Left forelimb (tissue), 1 donor: ENCODE measurements at regions not wholly inside any gene's neighbourhood (a gene's known extent, or its start where the extent isn't known, plus 50 kb on each side); places are given as distances from the start of the nearest gene placed in this dataset.
"Not testable (repeated sequence)": the region's sequence is repeated elsewhere in the genome, so short reads cannot be mapped to it uniquely, and the experiment has no call there.

Experiments
- DNase-seq: peaks from one replicate; pipeline ENCODE4 v3.0.0-alpha.2; 2018; ENCODE audit warnings: low spot score

DNA sequence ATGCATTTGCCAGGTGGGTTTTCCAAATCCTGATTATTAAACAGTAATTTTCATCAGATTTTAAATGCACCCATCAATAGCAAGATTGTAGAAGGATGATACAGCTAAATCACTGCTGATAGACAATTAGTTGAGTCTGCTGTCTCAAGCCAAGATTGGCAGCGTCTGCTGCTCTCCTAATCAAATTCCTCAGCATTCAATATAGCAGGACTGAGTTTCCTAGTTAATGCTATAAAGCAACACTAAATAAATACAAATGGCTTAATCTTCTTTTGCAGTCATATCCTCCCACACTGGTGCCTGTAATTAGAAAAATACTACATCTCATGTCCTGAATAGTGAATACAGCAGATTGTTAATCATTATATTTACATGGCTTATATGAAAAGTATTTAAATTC is 1028.8 kb downstream of the ADGRL2 start:
- DNase-seq = no peak

DNA sequence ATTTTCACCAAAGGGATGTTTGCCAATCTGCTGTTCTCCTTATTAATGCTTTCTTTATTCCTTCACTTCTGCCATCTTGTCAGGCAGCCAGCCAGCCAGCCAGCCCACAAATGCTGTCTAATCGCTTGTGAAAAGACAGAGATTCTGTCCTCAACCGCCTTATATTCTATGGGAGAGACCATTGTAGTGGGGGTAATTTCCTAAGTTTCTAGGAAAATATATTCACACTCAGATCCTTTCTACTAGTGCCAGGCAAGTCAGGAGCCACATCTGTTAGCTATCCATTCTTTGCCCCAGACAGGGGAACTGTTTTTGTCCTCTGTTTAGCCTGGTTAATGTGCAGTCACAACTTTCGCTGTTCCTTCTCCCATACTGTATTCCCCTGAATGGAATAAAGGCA is 1023.1 kb downstream of the ADGRL2 start:
- DNase-seq = no peak

DNA sequence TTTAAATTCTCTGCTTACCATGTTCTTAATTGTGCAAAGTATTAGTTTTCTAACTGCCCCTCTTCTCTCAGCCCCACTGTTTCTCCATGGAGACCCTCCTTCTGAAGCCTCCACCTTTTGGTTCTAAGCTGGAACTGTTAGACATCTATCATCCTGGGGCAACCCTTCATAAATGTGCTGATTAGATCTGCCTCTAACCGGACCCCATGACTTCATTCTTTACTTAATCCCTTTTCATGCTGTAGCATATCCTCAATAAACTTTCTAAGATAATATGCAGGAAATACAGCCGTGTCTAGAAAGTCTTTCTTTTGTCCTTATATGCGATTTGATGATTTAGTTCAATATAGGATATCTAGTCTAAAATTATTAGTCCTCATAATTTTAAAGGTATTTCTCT is 1020.1 kb downstream of the ADGRL2 start:
- DNase-seq = no peak

DNA sequence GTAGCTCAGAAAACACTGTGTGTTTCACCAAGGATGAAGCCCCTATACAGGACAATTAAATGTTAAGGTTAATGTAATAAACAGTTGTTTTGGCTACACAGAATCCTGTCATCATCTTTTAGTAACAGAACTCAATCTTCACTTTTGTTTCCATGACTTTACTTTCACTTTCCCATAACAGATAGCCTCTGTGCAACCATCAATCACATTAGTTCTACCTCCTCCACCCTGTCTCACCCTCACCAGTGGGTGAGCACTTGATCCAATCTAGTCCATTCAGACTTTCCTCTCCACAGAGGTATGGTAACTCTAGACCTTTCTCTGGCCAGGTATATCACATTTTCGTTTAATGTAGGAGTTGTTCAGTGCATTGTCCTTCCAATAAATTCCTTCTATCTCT is 1018.5 kb downstream of the ADGRL2 start:
- no peak for DNase-seq

DNA sequence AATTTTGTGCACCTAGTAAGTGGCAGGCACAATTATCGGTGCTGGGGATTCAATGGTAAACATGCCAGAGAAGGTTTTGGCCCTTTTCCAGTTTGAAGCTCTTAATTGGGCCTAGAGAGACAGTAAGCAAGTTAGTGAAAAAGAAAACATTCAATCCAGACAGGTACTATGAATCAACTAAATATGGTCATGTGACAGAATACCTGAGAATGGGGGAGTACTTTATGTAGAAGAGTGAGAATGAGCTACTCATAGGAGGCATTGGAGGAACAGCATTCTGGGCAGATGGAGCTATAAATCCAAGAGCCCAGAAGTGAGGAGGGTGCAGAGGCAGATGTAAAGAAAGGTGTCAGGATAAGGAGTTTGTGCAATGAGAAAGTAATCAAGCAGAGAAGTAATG is 1017.9 kb downstream of the ADGRL2 start:
- no peak for DNase-seq

DNA sequence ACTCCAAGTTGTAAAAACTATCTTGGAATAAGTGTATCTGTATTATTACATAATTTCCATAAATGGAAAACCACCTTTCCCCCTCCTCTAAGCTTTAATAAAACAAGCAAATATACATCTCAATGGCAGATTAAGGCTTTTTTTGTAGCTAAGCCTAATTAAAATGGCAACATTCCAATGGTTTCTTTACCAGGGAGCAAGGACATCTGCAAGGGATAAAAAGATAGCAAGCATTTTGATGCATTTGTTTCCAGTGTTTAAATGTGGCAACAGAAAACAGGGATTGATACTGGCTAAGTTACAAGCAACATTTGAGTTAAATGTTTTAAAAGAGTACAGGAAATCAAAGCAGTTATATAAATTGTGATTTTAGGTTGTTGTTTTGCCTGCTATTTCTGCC is 1012.7 kb downstream of the ADGRL2 start:
- DNase-seq = no peak

DNA sequence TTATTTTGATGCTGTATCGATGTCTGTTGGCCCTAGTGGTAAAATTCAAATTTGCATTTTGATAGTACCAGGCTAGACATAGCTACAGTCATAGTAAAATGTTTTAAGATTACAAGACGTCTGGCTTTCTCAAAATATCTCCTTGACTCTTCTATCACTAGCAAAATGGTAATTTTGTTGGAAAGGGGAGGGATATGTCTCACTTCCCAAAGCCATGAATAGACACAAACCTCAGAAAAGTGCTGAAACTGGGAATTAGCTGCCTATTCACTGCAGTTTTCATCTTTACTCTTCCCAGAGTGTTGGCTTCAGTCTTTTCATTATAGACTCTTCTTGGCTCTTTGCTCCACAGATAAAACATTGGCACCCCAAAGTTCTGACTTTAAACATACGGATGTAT is 1009.9 kb downstream of the ADGRL2 start:
- no peak for DNase-seq

DNA sequence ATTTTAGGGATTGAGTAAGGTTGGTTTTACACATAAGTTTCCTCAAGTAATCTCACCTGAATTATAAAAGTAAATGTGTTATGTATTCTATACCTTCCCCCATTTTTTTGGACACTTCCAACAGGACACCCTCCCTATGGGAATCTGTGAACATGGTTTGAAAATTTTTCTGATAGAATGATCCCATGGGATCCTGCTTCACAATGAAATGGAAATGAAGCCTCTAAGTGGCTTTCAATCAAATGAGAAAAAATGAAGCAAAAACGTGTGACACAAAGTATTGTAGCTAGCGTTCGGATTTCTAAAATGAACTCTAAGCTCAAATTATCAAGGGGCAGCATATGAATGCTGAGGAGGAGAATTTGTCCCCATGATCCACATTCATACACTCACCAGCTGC is 1006.8 kb downstream of the ADGRL2 start:
- no peak for DNase-seq

DNA sequence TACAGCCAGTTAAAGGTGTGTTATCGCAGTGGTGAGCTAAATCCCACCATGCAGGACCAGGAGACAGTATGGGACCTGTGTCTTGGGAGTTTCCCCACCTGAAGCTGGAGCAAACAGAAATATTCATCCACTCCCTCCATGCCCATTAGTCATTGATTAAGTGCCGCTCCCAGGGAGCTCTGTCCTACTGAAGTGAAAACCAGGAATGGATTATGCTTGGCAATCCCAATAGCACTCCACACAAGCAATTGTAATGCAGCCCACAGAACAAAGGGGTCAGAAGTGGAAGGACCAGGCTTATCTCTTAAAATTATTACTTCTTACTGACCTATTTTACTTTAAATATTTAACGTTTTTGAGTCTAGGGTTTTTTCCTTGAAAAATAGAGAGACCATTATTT is 1005.4 kb downstream of the ADGRL2 start:
- DNase-seq = no peak

DNA sequence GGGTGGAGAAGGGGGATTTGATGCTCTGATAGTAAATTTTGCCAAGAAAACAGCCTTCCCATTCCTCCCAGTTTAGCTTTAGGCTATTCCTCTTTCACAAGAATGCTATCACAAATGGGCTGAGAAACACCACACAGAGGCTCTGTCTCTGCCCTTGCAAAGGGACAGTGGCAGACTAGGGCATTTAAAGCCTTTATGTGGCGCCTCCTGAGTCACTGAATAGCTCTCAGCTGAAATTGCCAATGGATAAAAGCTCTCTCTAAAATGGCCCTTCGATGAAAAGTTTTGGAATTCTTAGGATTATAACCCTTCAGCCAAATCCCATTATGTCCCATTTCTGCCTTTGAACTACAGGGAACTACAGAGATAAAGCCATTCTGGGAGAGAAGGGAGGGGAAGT is 1000.4 kb downstream of the ADGRL2 start:
- DNase-seq = no peak

DNA sequence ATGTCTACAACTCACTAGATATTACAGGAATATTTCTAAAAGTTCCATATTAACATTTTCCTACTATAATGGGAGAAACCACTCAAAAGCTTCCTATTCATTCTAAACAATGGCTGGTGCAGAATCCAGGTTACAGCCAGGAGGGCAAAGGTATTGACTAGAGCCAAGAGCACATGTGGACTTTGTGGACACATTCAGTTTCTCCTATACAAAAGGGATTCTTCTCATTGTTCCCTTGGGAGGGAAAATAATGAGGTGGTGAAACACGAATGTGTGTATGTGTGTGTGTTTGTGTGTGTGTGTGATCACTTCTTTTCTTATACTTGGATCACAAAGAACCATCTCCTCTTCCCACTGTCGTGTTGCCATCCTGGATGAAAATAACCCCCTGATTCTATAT is 1000.0 kb downstream of the ADGRL2 start:
- no peak for DNase-seq

DNA sequence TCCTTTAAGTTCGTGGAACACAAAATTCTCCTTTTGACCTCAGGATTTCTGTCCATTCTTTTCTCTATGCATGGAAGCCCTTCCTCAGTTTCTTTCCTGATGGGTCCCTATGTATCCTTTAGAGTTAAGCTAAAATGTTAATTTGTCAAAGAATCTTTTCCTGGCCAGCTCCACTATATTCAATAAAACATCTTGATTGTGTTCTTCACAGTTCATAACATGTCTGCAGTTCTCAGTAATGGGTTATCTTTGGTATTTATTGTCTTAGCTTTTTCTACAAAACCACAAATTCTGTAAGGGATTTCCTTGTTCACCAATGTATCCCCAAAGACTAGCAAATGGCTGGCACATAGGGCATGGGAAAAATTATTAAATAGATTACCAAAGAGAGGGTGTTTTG is 998.5 kb downstream of the ADGRL2 start:
- no peak for DNase-seq

DNA sequence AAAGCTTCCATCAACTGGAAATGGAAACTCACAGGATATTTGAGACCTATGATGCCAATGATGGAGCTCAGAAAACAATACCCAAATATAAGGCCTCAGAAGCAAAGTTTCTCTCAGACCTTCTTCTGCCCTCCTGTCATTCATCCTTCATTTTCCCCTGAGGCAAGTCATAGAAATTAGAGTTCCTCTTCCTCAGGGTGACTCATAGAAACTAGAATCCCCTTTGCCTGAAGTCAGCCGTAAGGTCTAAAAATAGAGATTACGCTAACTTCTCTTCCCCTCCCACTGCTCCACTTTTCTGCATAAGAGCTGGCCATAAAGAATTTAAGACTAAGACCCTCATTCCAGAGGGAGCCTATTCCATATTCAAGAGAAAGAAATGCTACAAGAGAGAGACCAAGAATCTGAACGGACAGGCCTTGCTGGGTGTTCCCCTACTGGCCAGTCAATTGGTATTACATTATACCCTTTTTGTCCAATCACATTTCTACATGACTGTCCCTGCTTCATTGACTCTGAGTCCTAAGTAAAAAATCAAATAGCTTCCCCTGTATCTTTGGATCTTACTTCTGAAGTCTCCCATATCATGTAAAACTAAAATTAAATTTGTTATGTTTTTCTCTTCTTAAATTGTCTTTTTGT is 994.9 kb downstream of the ADGRL2 start:
- no peak for DNase-seq

DNA sequence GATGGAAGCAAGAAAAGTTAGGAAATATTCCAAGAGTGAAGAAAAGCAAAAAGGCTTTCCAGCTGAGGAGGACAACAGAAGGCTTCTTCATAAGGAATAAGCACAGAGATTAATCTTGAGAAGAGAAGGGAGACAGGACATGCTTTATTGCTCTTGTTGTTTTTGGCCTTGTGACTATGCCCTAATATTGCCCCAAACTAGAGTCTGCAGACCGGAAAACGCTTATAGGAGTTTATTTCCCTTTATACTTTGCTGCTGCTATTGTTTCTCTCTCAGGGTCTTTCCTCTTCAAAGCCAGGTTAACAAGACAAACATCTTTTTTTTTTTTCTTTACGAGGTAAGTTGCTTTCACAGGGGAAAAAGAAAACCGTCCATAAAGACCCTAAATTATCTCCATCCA is 991.4 kb downstream of the ADGRL2 start:
- DNase-seq = no peak

DNA sequence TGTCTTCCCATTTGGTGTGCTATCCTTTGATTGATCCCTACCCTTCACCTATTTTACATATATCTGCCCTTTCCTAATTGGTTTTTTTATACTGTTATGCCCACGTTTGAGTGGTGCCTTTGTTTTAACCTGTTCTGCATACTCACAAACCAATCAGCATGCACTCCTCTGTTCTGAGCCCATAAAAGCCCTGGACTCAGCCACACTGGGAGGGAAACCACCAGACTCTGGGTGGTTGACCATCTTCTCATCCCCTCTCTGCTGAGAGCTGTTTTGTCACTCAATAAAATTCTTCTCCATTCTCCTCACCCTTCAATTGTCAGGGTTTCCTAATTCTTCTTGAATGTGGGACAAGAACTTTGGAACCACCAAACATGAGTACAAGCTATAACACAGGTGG is 989.8 kb downstream of the ADGRL2 start:
- no peak for DNase-seq

DNA sequence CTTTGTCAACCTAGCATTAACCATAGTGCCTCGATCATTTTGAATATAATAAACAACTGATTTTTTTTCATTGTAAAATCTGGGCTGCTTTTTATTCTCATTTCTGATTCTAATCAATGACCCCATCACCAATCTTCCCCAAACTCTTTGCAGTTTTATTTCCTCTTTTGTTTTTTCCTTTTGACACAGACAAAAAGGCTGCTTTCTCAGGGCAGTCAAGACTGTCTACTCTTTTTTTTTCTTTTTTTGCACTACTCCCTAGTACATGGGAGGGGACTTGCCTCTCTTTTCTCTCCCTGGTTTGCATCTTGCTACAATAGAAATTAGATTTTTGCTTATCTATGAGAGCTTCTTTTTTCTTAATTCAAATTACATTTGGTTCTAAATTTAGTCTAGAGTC is 987.9 kb downstream of the ADGRL2 start:
- DNase-seq = no peak

DNA sequence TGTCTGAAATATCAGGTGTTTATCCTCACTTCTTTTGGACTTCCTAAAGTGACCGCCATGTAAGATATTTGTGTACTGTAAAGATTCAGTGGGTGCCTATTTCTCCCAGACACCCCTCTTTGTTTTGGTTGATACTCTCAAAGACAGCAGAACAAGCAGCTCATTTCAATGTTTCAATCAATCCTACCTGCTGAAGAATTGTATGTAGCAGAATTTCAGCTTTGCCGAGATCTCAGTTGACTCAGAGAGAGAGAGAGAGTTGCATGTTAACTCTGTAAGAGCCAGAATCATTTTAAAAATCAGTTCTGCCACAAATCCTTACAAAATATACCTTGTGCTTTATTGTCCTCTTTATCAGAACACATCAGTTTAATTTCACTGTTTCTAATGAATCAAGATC is 987.3 kb downstream of the ADGRL2 start:
- no peak for DNase-seq

DNA sequence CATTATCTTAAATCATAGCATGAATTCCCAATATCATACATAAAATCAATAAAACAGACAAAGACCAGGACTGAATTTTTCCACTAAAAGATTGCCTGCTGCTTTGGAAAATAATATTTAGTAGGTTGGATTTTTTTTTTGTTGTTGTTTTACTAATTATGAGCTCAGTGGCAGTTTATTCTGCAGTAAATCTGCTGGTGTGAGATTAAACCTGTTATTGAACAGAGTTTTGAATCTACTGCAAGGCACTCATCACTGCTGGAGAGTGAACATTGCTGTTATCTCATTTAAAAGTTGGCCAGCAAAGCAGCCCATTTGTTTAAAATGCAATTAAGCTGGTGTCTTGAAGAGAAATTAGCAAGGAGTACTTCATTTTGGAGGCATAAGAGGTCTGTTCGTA is 986.1 kb downstream of the ADGRL2 start:
- DNase-seq = no peak

DNA sequence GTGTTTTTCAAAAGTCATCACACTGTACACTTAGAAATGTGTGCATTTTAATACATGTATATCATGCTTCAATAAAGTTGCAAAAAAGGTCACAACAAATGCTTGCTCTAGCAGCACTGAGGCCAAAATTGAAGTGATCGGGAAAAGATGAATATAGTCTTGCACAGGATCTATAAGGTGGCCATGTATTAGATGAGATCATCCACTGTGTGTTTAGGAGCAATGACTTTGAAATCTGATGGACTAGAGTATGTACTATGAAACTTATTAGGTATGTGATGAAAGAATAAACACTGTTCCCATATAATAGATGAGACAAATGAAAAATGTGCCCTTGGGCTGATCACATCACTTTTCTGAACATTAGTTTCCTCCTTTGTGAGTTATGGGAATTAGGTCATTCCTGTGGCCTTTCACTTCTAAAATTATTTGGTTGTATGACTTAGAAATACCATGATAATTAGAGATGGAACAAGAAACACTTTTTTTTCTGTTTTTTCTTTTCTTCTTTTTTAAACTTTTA is 984.6 kb downstream of the ADGRL2 start:
- DNase-seq = no peak

DNA sequence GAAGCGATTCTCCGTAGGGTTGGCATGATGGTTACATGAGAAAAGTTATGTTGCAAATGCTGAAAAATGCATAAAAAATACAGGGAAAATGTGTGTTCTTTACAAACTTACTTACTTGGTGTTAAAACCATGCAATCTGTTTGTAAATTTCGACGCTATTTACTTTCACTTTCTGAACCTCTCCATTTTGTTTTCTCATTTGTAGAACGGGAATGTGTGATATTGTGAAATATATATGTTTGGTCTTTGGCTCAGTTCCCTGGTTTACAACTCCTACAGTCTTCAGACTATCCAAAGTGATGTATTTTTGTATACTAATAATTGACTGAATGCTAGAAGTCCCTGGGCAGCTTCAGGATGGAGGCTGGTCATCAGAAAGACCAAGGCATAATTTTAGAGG is 982.3 kb downstream of the ADGRL2 start:
- no peak for DNase-seq

DNA sequence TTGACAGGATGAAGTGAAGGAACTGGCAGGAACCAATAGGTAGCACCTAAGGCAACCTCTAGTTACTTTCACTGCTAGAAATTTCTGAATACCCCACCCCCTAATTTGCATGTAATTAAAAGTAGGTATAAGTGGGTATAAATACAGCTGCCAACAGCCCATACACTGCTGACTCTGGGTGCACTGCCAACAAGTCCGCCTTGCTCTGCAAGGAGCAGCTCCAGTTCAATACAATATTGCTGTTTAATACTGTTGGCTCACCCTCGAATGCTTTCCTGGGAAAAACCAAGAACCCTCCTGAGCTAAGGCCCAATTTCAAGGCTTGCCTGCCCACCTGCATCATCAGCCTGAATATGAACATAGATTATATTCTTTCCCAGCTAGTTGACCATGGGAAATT is 981.9 kb downstream of the ADGRL2 start:
- no peak for DNase-seq

DNA sequence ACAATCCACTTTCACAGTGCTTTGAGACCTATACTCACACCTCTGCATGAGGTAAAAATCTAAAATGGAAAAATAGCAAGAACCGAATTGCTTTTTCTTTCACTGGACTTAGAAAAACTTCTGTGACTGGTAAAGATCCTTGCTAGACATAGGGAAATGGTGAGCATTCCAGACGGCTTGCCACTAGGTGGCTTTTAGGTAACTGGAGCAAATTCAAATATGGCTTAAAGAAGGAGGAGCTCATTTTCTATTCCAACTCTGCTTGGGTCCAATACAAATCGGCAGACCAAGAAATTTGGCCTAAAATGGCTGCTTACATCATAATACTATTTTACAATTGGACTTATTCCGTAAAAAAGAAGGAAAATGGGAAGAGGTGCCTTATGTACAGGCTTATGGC is 977.9 kb downstream of the ADGRL2 start:
- no peak for DNase-seq

DNA sequence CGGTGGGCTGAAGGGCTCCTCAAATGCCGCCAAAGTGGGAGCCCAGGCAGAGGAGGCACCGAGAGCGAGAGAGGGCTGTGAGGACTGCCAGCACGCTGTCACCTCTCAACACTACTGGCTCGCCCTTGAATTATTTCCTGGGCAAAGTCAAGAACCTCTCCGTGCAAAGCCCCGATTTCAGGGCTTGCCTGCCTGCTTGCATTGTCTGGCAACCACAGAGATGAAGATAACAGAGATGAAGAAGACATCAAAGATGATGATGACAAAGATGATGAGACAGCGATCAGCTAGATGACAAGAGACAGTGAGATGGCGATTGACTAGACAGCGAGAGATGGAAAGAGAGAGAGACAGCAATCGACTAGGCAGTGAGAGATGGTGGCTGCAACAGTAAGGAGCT is 976.5 kb downstream of the ADGRL2 start:
- DNase-seq = no peak

DNA sequence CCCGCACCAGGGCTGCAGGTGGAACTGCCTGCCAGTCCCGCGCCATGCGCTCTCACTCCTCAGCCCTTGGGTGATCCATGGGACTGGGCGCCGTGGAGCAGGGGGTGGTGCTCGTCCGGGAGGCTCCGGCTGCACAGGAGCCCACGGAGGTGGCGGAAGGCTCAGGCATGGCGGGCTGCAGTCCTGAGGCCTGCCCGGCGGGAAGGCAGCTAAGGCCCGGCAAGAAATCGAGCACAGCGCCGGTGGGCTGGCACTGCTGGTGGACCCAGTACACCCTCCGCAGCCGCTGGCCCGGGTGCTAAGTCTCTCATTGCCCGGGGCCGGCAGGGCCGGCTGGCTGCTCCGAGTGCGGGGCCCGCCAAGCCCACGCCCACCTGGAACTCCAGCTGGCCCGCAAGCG is 976.0 kb downstream of the ADGRL2 start:
- not testable (repeated sequence) for DNase-seq
